CD4-positive, alpha-beta T cell treated with Interferon gamma for 1 hour (primary cell): ENCODE measurements at regions not wholly inside any gene's neighbourhood (a gene's known extent, or its start where the extent isn't known, plus 50 kb on each side); places are given as distances from the start of the nearest gene placed in this dataset.
"Not testable (repeated sequence)": the region's sequence is repeated elsewhere in the genome, so short reads cannot be mapped to it uniquely, and the experiment has no call there.

Experiments
- DNase-seq: peaks from one replicate; pipeline ENCODE4 v3.0.0-alpha.2; 2020

- no peak for DNase-seq
These were observed 532.5 kb upstream of the SLC39A10 start for GRCh38 chr2:195124391-195125079.

GRCh38 chr2:195122653-195123052 is 534.4 kb upstream of the SLC39A10 start:
- no peak for DNase-seq

- no peak for DNase-seq
These were observed 535.7 kb upstream of the SLC39A10 start for GRCh38 chr2:195121341-195121740.

GRCh38 chr2:195119231-195119630 is 537.8 kb upstream of the SLC39A10 start:
- DNase-seq: no peak

- no peak for DNase-seq
These were observed 538.8 kb upstream of the SLC39A10 start for GRCh38 chr2:195118276-195118675.

- DNase-seq: no peak
These were observed 540.0 kb upstream of the SLC39A10 start for GRCh38 chr2:195117011-195117410.

- no peak for DNase-seq
These were observed 541.3 kb upstream of the SLC39A10 start for GRCh38 chr2:195115738-195116137.

GRCh38 chr2:195108182-195108581 is 548.8 kb upstream of the SLC39A10 start:
- no peak for DNase-seq

- no peak for DNase-seq
These were observed 550.2 kb upstream of the SLC39A10 start for GRCh38 chr2:195106681-195107380.

- no peak for DNase-seq
These were observed 551.4 kb upstream of the SLC39A10 start for GRCh38 chr2:195105581-195105980.

GRCh38 chr2:195094330-195094729 is 562.7 kb upstream of the SLC39A10 start:
- no peak for DNase-seq

- no peak for DNase-seq
These were observed 564.7 kb upstream of the SLC39A10 start for GRCh38 chr2:195092341-195092740.

- DNase-seq: not testable (repeated sequence)
These were observed 584.2 kb upstream of the SLC39A10 start for GRCh38 chr2:195072806-195073205.

- no peak for DNase-seq
These were observed 600.0 kb upstream of the SLC39A10 start for GRCh38 chr2:195057001-195057400.

GRCh38 chr2:195055996-195056395 is 601.0 kb upstream of the SLC39A10 start:
- DNase-seq: no peak

GRCh38 chr2:195051401-195051800 is 605.6 kb upstream of the SLC39A10 start:
- DNase-seq: no peak

- no peak for DNase-seq
These were observed 607.5 kb upstream of the SLC39A10 start for GRCh38 chr2:195049372-195050031.

GRCh38 chr2:195047955-195048354 is 609.1 kb upstream of the SLC39A10 start:
- DNase-seq: no peak

- DNase-seq: no peak
These were observed 612.2 kb upstream of the SLC39A10 start for GRCh38 chr2:195044801-195045200.

- no peak for DNase-seq
These were observed 618.9 kb upstream of the SLC39A10 start for GRCh38 chr2:195038153-195038552.

GRCh38 chr2:195037045-195037444 is 620.0 kb upstream of the SLC39A10 start:
- no peak for DNase-seq

- no peak for DNase-seq
These were observed 625.6 kb upstream of the SLC39A10 start for GRCh38 chr2:195031411-195031810.

GRCh38 chr2:195029804-195030654 is 627.0 kb upstream of the SLC39A10 start:
- DNase-seq: no peak
